NCI-H2171 (cell line): ENCODE measurements at regions not wholly inside any gene's neighbourhood (a gene's known extent, or its start where the extent isn't known, plus 50 kb on each side); places are given as distances from the start of the nearest gene placed in this dataset.
"Not testable (repeated sequence)": the region's sequence is repeated elsewhere in the genome, so short reads cannot be mapped to it uniquely, and the experiment has no call there.

Experiments used
- DNase-seq: peaks from one replicate; lab custom pipeline; 2025; lab: John Stamatoyannopoulos, UW

- no peak for DNase-seq
Observed at GRCh38 chr9:101977614-101978210, 239.3 kb upstream of the GRIN3A start.

- peak; percentile 21 for DNase-seq
Observed at GRCh38 chr9:101970609-101971008, 232.2 kb upstream of the GRIN3A start.

DNA sequence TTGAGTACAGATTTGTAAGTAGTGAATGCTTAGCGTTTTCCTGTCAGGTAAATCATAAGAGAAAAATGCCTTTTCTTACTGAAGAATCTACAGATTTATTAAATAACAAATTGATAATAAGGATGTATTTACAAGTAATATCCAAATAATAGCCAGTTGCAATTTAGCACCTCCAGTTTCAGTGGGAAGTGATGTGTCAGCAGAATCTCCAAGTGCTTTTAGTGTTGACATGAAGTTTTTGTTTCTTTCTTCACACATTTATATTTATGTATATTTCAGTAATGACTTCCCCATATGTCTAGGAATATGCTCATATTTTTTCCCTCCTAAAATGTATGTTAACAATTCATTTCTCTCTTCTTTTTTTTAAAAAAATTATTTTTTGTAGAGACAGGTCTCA is 229.9 kb upstream of the GRIN3A start:
- DNase-seq = no peak

- DNase-seq = no peak
Observed at GRCh38 chr9:101966691-101967090, 228.2 kb upstream of the GRIN3A start.

DNA sequence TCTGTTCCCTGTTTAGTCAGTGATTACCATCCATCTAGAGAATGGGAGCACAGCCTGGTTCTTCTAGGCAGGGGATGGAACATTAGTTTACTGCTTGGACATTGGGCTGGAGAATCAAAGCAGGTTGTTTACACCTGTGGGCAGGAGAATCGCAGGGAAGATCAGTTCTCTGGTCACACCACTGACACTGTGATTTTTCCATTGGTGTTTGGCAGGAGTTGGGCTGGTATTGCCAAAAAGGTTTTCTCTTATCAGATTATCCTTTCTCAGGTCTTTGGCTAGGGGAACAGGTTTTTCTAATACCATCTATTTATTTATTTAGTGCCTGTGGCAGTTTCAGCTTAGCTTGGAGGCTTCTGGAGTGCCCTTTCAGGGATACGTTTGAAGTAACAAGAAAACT is 219.3 kb upstream of the GRIN3A start:
- DNase-seq = no peak

DNA sequence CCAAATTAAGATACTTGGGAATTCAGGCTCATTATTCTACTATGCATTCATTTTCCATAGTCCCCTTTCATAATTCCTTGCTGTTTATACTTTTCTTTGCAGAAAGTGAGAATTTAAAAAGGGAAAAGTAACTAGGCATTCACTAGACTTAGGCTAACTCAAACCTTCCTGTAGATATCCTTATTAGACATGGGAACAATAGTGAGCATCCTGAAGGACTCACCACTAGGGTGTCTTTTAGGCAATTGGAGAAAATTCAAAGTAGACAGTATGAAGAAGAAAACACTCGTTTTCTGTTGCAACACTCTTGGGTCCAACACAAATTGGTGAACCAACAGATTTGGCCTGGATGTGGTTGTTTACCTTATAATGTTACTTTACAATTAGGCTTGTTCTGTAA is 213.2 kb upstream of the GRIN3A start:
- DNase-seq = no peak

DNA sequence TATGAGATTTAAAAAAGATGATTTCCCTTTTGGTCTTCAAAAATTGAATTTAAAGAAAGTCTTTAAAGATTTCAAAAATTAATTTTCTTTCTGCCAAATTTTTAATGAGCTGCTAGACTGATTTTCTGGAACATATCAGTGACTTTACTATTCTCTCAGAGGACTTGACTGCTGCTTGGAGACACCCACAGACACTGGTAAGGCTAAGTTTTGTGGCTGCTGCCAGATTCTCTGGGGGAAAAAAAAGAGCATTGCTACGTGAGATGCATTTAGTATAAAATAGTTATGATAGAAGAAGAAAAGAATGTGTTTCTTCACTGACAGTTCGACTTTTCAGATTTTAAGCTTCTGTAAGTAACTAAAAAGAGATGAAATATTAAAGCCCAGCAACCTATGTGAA is 193.3 kb upstream of the GRIN3A start:
- DNase-seq = no peak

- DNase-seq = no peak
Observed at GRCh38 chr9:101930783-101931182, 192.3 kb upstream of the GRIN3A start.

GRCh38 chr9:101925498-101925897 is 187.1 kb upstream of the GRIN3A start:
- no peak for DNase-seq

DNA sequence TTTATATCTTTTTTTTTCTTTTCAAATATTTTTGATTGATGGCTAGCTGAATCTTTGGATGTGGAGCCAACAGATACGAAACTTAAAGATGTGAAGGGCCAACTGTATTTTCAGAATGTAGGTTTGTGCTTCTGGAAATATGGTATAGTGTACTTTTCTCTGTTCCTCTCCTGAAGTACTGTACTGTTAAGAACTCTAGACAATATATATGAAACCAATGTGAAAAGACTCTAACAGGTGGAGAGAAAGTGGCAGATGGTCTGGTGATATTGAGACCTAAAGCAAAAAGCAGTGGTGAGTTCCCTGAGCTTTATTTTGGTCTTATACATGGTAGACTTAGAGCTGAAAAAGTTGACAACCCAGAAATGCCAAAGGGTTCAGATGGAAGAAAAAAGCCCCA is 185.0 kb upstream of the GRIN3A start:
- peak; percentile 20 for DNase-seq

DNA sequence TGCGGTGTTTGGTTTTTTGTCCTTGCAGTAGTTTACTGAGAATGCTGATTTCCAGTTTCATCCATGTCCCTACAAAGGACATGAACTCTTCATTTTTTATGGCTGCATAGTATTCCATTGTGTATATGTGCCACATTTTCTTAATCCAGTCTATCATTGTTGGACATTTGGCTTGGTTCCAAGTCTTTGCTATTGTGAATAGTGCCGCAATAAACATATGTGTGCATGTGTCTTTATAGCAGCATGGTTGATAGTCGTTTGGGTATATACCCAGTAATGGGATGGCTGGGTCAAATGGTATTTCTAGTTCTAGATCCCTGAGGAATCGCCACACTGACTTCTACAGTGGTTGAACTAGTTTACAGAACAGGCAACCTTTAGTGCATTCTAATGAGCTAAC is 178.5 kb upstream of the GRIN3A start:
- not testable (repeated sequence) for DNase-seq

GRCh38 chr9:101915482-101915881 is 177.0 kb upstream of the GRIN3A start:
- no peak for DNase-seq

GRCh38 chr9:101912698-101913097 is 174.3 kb upstream of the GRIN3A start:
- no peak for DNase-seq

GRCh38 chr9:101907466-101907865 is 169.0 kb upstream of the GRIN3A start:
- no peak for DNase-seq

DNA sequence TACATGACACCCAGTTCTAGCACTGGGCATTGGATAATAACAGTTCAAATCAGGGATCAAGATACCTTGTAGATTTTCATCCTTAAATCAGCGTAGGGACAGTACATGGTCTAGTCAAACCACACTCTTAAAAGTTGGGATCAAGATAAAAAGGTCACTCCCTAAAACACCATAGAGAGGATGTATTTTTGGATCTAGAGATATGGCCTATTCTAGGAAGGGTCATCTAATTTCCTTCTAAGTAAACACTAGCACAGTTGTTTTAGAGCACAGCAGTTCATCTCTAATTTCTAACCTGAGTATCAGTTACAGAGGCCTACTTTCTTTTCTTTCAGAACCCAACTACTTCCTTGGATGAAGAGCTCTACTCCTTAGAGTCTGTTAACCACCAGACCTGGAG is 166.4 kb upstream of the GRIN3A start:
- no peak for DNase-seq

DNA sequence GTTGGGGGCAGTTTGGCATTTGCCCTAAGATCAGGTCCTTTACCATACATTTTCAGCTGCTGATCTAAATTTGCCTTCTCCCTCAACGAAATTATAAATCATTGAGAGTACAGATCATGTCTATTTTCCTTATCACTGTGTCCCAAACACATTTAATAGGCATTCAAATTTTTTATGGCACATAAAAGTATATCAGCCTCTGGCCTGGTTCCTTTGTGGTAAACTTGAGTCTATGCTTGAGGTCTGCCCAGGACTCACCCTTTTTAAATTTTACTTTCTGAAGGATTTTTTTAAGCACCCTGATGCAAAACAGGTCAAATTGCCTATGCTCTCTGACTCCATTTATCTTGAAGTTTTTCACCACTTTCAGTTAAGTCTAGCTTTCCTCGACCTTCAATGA is 163.6 kb upstream of the GRIN3A start:
- no peak for DNase-seq

- no peak for DNase-seq
Observed at GRCh38 chr9:101897196-101897595, 158.7 kb upstream of the GRIN3A start.

DNA sequence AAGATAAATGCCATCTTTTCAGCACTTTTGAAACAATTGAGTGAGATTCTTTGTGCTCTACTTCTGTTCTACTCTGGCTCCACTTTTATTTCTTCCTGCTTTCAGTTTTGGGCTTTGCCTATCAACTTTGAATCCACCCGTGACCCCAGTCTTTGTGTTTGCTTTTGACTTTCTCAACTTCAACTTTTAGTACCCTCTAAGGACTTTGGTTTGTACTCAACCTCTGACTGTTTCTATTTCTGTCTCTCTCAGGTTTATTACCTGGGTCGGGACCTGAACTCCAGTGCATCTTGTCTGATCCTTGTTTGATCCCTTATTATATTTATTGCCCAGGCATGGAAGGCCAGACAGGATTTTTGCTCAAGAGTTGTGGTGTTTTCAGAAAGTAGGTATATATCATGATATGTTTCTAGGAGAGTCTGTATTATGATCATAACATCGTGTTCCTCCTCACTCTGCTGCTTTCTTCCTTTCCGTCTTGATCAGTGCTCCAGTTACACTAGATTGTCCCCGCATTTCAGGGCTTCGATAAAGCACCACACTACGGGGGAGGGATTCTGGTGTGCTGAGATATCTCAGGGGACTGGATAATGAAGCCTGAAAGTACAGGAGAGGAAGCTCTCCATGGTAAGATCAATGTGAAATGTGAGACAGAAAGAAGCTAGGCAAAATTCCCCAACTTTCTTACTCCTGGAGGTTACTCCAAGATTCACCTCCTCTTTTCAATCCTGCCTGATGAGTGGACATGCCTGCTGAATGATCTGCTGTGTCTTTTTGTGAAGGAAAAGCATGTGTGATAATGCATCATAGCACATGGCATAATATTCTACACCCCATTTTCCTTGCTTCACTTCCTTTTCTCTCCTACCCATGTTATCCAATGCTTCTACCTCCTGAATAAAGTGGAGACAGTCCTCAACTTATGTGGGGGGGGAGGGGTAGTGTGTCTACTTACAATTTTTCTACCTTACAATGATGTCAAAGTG is 155.5 kb upstream of the GRIN3A start:
- DNase-seq = no peak

- no peak for DNase-seq
Observed at GRCh38 chr9:101881508-101881907, 143.1 kb upstream of the GRIN3A start.

DNA sequence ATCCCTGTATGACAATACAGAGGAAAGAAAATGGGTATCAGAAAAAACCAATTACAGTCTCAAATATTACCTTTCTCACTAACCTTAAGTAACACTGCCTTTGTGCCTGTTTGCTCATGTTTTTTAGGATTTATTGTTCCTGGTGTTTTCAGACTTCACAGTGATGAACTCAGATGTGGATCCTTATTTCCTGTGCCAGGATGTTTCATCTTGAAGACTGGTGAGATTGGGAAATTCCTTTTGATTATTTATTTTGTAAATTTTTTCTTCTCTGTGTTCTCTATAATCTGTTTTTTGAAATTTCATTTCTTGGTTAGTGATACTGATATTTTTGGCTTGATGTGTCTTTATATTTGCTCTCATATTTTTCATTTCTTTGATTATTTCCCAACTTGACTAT is 142.4 kb upstream of the GRIN3A start:
- DNase-seq = no peak

- no peak for DNase-seq
Observed at GRCh38 chr9:101878734-101879133, 140.3 kb upstream of the GRIN3A start.

- DNase-seq = no peak
Observed at GRCh38 chr9:101877439-101877838, 139.0 kb upstream of the GRIN3A start.

DNA sequence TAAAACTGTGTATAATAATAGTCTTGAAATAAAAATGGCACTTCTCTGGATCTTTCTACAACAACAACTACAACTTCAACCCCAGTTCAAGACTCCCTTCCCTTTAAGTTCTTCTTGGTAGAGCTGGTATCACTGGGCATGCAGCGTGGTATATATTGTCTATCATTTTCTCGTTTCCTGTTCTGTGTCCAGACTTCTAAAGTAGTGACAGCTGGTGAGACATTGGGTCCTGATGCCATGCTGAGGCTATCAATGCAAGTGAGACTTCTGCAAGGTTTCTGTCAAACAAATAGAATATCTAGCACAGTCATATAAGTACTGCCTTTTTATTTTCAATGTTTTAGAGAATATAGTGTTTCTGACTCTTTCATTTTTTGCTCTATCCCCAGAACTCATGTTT is 123.0 kb upstream of the GRIN3A start:
- DNase-seq = no peak

GRCh38 chr9:101860920-101861319 is 122.5 kb upstream of the GRIN3A start:
- no peak for DNase-seq
